ENCODE measurements at regions not wholly inside any gene's neighbourhood (a gene's known extent, or its start where the extent isn't known, plus 50 kb on each side); places are given as distances from the start of the nearest gene placed in this dataset.

DNA sequence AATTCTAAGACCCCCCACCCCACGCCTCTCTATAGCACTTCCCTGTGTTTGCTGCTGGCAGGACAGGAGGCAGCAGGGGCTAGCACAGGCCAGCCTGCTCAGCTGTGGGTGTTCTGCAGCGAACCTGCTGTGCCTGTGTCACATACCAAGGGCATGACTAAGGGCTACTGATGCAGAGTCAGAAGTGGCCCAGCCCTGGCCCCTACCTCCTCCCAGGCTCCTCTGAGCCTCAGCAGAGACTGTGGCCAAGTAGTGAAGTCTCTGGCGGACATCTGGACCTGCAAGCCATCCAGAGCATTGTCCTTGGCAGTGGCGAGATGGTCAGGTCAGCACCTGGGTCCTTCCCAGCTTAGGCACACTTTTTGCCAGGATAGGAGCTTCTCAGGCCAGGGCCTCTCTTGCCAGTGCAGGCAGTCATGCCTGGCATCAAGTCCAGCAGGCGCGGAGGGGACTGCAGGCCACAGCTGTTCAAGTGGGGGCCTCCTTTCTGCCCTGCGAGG is 116.3 kb upstream of the RET start:
- H3K9ac ChIP-seq (ENCODE audit: low read depth, low read length) = no peak overlapping the region
- 53% methylated on average over 5 of the region's 7 CpGs; no CpG with 5 or more reads in 1 of the 2 experiments for WGBS, 2 experiments (ENCODE audit: extremely low coverage in 2 of 2, insufficient read length in 1 of 2)
- H3K9me3 ChIP-seq (ENCODE audit: control insufficient read depth, insufficient read depth, low read length) = no peaks in the 10 kb centered on the region
- BruUV-seq (replicated peaks) = no TSS peak
- H3K23ac ChIP-seq (ENCODE audit: low read depth, low read length) = no peak overlapping the region
- H4K20me1 ChIP-seq (ENCODE audit: insufficient read depth, low read length) = no peaks in the 10 kb centered on the region
- no peak overlapping the region for H2BK20ac ChIP-seq (ENCODE audit: low read depth, low read length)
- no peak overlapping the region for H3K18ac ChIP-seq (ENCODE audit: low read depth, low read length)
- no peak overlapping the region for H3K14ac ChIP-seq (replicated peaks; ENCODE audit: low read depth, low read length)
- dilution Hi-C loops (cut with HindIII; ENCODE audit: low sequenced_read_pairs, unreplicated experiment) = no loop called here
- H3K56ac ChIP-seq (ENCODE audit: extremely low read depth, insufficient read depth, low read length) = no peak overlapping the region
- H3K9me1 ChIP-seq (ENCODE audit: insufficient read depth, low read length) = no peaks in the 10 kb centered on the region
- CTCF ChIA-PET = interaction anchor here (0.9 kb wide), 1 partner anchor 10 kb away, joined by 3 read pairs; no protein-coding TSS in a partner anchor
- H3K27ac ChIP-seq (ENCODE audit: insufficient read depth, low read length) = no peak overlapping the region
- H4K8ac ChIP-seq (ENCODE audit: low read depth in 2 of 2, low read length in 2 of 2) = no peak overlapping the region
- H4K91ac ChIP-seq (ENCODE audit: insufficient read depth, low read depth, low read length) = no peak overlapping the region
- no peak overlapping the region for H3K4me3 ChIP-seq (ENCODE audit: insufficient read depth, low read depth, low read length)
- no peaks in the 10 kb centered on the region for H3K36me3 ChIP-seq (ENCODE audit: control insufficient read depth, insufficient read depth, low read length)
- H3K79me1 ChIP-seq (ENCODE audit: low read depth in 1 of 2, low read length in 2 of 2) = no peaks in the 10 kb centered on the region
- ATAC-seq (ENCODE audit: low read depth) (peak; percentile 89), DNase-seq (peak; percentile 37)
- POLR2A ChIA-PET (ENCODE audit: unreplicated experiment) = no interaction called here
- no peak overlapping the region for H2AK5ac ChIP-seq (ENCODE audit: low read depth, low read length)
- H4K5ac ChIP-seq (ENCODE audit: low read depth, low read length) = no peak overlapping the region
- H3K27me3 ChIP-seq (ENCODE audit: control insufficient read depth, insufficient read depth, low read length) = no peaks in the 10 kb centered on the region; the same call in 1 of the 2 replicates
- H2BK5ac ChIP-seq (ENCODE audit: low read depth, low read length, poor library complexity, severe bottlenecking) = no peak overlapping the region
- no peak overlapping the region for H3K4ac ChIP-seq (ENCODE audit: low read depth, low read length)
- intact Hi-C loops (cut with micrococcal nuclease) = no loop called here
- H3K4me2 ChIP-seq (ENCODE audit: low read depth, low read length) = no peak overlapping the region
- H2BK15ac ChIP-seq (ENCODE audit: low read depth, low read length) = no peak overlapping the region
- no peak overlapping the region for H2AFZ ChIP-seq (replicated peaks; ENCODE audit: low read length, poor library complexity)
- H2BK120ac ChIP-seq (ENCODE audit: low read depth, low read length) = no peak overlapping the region
- in situ Hi-C loops (cut with MboI; ENCODE audit: low sequenced_read_pairs) = no loop called here
- no peaks in the 10 kb centered on the region for H3K4me1 ChIP-seq (ENCODE audit: control insufficient read depth, insufficient read depth, low read length)
- H2AK9ac ChIP-seq (replicated peaks; ENCODE audit: low read depth, low read length, poor library complexity) = no peak overlapping the region
- TF ChIP-seq SMC3 (IDR thresholded peaks at IDR 0.05; ENCODE audit: low read depth, low read length) = no peak
- TF ChIP-seq CHD1 (IDR thresholded peaks at IDR 0.05; ENCODE audit: low read depth, low read length) = no peak
- no peak for TF ChIP-seq MAFK (IDR thresholded peaks at IDR 0.05; ENCODE audit: low read depth, low read length)
- TF ChIP-seq RFX5 (IDR thresholded peaks at IDR 0.05; ENCODE audit: low read depth, low read length) = no peak
- TF ChIP-seq, protein P1, sequence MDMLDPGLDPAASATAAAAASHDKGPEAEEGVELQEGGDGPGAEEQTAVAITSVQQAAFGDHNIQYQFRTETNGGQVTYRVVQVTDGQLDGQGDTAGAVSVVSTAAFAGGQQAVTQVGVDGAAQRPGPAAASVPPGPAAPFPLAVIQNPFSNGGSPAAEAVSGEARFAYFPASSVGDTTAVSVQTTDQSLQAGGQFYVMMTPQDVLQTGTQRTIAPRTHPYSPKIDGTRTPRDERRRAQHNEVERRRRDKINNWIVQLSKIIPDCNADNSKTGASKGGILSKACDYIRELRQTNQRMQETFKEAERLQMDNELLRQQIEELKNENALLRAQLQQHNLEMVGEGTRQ (IDR thresholded peaks at IDR 0.05; ENCODE audit: low read depth, low read length) = no peak
- TF ChIP-seq, protein P2, sequence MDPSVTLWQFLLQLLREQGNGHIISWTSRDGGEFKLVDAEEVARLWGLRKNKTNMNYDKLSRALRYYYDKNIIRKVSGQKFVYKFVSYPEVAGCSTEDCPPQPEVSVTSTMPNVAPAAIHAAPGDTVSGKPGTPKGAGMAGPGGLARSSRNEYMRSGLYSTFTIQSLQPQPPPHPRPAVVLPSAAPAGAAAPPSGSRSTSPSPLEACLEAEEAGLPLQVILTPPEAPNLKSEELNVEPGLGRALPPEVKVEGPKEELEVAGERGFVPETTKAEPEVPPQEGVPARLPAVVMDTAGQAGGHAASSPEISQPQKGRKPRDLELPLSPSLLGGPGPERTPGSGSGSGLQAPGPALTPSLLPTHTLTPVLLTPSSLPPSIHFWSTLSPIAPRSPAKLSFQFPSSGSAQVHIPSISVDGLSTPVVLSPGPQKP (IDR thresholded peaks at IDR 0.05; ENCODE audit: borderline replicate concordance, low read depth, low read length) = no peak
- TF ChIP-seq FOS (IDR thresholded peaks at IDR 0.05; ENCODE audit: low read depth, low read length) = no peak
- no peak for TF ChIP-seq POLR2A (IDR thresholded peaks at IDR 0.05; ENCODE audit: low read depth, low read length)
- no peak for TF ChIP-seq MAZ (IDR thresholded peaks at IDR 0.05; ENCODE audit: borderline replicate concordance, low read depth, low read length)
- TF ChIP-seq NFE2L2 (IDR thresholded peaks at IDR 0.05; ENCODE audit: low read depth, low read length) = no peak
- TF ChIP-seq, protein P3, sequence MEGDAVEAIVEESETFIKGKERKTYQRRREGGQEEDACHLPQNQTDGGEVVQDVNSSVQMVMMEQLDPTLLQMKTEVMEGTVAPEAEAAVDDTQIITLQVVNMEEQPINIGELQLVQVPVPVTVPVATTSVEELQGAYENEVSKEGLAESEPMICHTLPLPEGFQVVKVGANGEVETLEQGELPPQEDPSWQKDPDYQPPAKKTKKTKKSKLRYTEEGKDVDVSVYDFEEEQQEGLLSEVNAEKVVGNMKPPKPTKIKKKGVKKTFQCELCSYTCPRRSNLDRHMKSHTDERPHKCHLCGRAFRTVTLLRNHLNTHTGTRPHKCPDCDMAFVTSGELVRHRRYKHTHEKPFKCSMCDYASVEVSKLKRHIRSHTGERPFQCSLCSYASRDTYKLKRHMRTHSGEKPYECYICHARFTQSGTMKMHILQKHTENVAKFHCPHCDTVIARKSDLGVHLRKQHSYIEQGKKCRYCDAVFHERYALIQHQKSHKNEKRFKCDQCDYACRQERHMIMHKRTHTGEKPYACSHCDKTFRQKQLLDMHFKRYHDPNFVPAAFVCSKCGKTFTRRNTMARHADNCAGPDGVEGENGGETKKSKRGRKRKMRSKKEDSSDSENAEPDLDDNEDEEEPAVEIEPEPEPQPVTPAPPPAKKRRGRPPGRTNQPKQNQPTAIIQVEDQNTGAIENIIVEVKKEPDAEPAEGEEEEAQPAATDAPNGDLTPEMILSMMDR (conservative IDR thresholded peaks at IDR 0.05; ENCODE audit: low read depth, low read length) = no peak
- no peak for TF ChIP-seq BHLHE40 (IDR thresholded peaks at IDR 0.05; ENCODE audit: low read depth, low read length)
- TF ChIP-seq RCOR1 (IDR thresholded peaks at IDR 0.05; ENCODE audit: insufficient replicate concordance, low read length) = no peak
- no peak for TF ChIP-seq MXI1 (IDR thresholded peaks at IDR 0.05; ENCODE audit: borderline replicate concordance, low read depth, low read length)
- no peak for TF ChIP-seq RAD21 (IDR thresholded peaks at IDR 0.05; ENCODE audit: low read length)

Data from IMR-90 (cell line).